ENCODE measurements at regions not wholly inside any gene's neighbourhood (a gene's known extent, or its start where the extent isn't known, plus 50 kb on each side); places are given as distances from the start of the nearest gene placed in this dataset.

GRCh38 chr13:44748439-44748838 lies 172.3 kb upstream of the TSC22D1 start (continued):
- TF ChIP-seq ZNF609 (CRISPR knock-in tag; IDR thresholded peaks at IDR 0.05; ENCODE audit: borderline replicate concordance) (no peak), NFXL1 (CRISPR knock-in tag; IDR thresholded peaks at IDR 0.05) (no peak)

GRCh38 chr13:44747179-44747578 lies 171.0 kb upstream of the TSC22D1 start:
- Histone ChIP-seq H3K27ac (ENCODE audit: extremely low read depth, low read depth, low read length) (no peak overlapping the region), H3K4me2 (ENCODE audit: insufficient read depth, low read length) (no peak overlapping the region), H3K9ac (ENCODE audit: insufficient read depth in 1 of 2, low read depth in 2 of 2, low read length in 2 of 2) (no peak overlapping the region), H3K27me3 (ENCODE audit: control insufficient read depth in 2 of 2, insufficient read depth in 2 of 2, low read length in 2 of 2) (no peaks in the 10 kb centered on the region; a peak in 2 of 5 replicates), H3K4me1 (replicated peaks in 1 of 2; ENCODE audit: control insufficient read depth in 2 of 2, insufficient read depth in 2 of 2, low read length in 2 of 2) (no peaks in the 10 kb centered on the region), H3K4me3 (no peak overlapping the region), H2AFZ (ENCODE audit: low read depth, low read length) (no peak overlapping the region), H4K20me1 (replicated peaks; ENCODE audit: control insufficient read depth, insufficient read depth, low read length) (no peaks in the 10 kb centered on the region), H3K9me3 (replicated peaks; ENCODE audit: control insufficient read depth, insufficient read depth, low read depth, low read length) (no peaks in the 10 kb centered on the region), H3K36me3 (ENCODE audit: control insufficient read depth, insufficient read depth, low read length) (no peaks in the 10 kb centered on the region), H3K79me2 (ENCODE audit: control insufficient read depth, insufficient read depth, low read length) (no peaks in the 10 kb centered on the region), H3K9me1 (ENCODE audit: control insufficient read depth, insufficient read depth, low read length) (no peaks in the 10 kb centered on the region)
- 0% methylated on average over 3 of the region's 4 CpGs for WGBS (ENCODE audit: insufficient coverage, low coverage, missing lambda C conversion rate)
- CTCF ChIA-PET (ENCODE audit: low intra/inter-chr PET ratio): no interaction called here
- no peak for FAIRE-seq
- no peak for DNase-seq (ENCODE audit: extremely low read depth in 1 of 4, low spot score in 3 of 4)
- in situ Hi-C loops (cut with MboI) (no loop called here), intact Hi-C loops (cut with micrococcal nuclease) (no loop called here)
- ATAC-seq: no peak
- POLR2A ChIA-PET: no interaction called here
- no TSS peak for BruUV-seq (replicated peaks)
- TF ChIP-seq ZNF717 (CRISPR knock-in tag; IDR thresholded peaks at IDR 0.05) (no peak), ZFP36 (IDR thresholded peaks at IDR 0.05; ENCODE audit: low read depth, low read length, partially characterized antibody) (no peak), SPI1 (IDR thresholded peaks at IDR 0.05; ENCODE audit: borderline replicate concordance, low read depth, low read length) (no peak), TARDBP (IDR thresholded peaks at IDR 0.05) (no peak)
